ENCODE measurements at regions not wholly inside any gene's neighbourhood (a gene's known extent, or its start where the extent isn't known, plus 50 kb on each side); places are given as distances from the start of the nearest gene placed in this dataset.
A peak's percentile ranks its signal among the peaks of the same experiment; 100 is the strongest.

DNA sequence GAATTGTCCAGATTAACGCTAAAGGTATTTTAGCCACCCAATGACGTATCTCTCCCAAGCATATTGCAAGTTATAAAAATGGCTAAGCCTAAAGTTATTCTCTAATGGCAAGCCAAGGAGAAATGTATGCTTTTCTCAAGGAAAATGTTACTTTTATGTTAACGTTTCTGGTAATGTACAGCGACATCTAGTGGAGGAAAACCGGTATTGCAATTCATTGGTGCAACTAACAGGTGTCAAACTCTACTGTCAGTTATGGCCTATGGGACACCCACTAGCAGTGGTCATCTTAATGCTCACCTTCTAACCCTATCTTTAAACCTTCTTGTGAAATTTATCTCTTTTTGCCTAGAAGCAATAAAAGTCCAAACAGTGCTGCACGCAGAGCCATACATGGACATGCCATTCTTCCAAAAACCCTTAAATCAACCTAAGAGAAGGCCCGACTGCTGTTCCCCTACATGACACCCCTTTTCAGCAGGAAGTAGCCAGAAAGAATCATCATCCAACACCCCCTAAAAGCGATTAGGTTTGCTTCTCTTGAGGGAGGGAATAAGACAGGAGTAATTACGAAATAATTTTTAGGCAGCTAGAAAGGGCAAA lies 68.7 kb upstream of the LRIF1 start:
- Histone ChIP-seq H3K4me1 (ENCODE audit: insufficient read depth, insufficient read length) (peaks cover 2% of the 10 kb centered on the region), H3K9me3 (ENCODE audit: insufficient read depth, low read length) (no peaks in the 10 kb centered on the region), H3K9ac (ENCODE audit: insufficient read length, low read depth) (no peak overlapping the region), H3K36me3 (ENCODE audit: insufficient read depth, insufficient read length, low read length) (no peaks in the 10 kb centered on the region), H3K27me3 (ENCODE audit: insufficient read depth, insufficient read length) (no peaks in the 10 kb centered on the region), H3K4me3 (ENCODE audit: insufficient read length, low read depth) (no peak overlapping the region)
- DNase-seq (ENCODE audit: low read depth, low spot score), result peak; percentile 16
- no peak for TF ChIP-seq SUZ12 (IDR thresholded peaks at IDR 0.05; ENCODE audit: extremely low read depth, insufficient read depth, insufficient read length)
- TF ChIP-seq ZNF274 (IDR thresholded peaks at IDR 0.05; ENCODE audit: low read depth, low read length), result no peak

- Histone ChIP-seq H3K4me3 (ENCODE audit: insufficient read length, low read depth) (no peak overlapping the region), H3K36me3 (ENCODE audit: insufficient read depth, insufficient read length, low read length) (no peaks in the 10 kb centered on the region), H3K9ac (ENCODE audit: insufficient read length, low read depth) (no peak overlapping the region), H3K4me1 (ENCODE audit: insufficient read depth, insufficient read length) (peaks cover 2% of the 10 kb centered on the region), H3K9me3 (ENCODE audit: insufficient read depth, low read length) (no peaks in the 10 kb centered on the region), H3K27me3 (ENCODE audit: insufficient read depth, insufficient read length) (no peaks in the 10 kb centered on the region)
- TF ChIP-seq SUZ12 (IDR thresholded peaks at IDR 0.05; ENCODE audit: extremely low read depth, insufficient read depth, insufficient read length), result no peak
- no peak for TF ChIP-seq YY1 (IDR thresholded peaks at IDR 0.05; ENCODE audit: insufficient read depth, insufficient read length)
- no peak for TF ChIP-seq ZNF274 (IDR thresholded peaks at IDR 0.05; ENCODE audit: low read depth, low read length)
- DNase-seq (ENCODE audit: low read depth, low spot score), result peak; percentile 46
Observed at GRCh38 chr1:111030590-111030989, 66.9 kb upstream of the LRIF1 start.

- no peaks in the 10 kb centered on the region for H3K9me3 ChIP-seq (ENCODE audit: insufficient read depth, low read length)
- DNase-seq (ENCODE audit: low read depth, low spot score), result no peak
- no peaks in the 10 kb centered on the region for H3K36me3 ChIP-seq (ENCODE audit: insufficient read depth, insufficient read length, low read length)
- H3K4me1 ChIP-seq (ENCODE audit: insufficient read depth, insufficient read length), result peaks cover 1% of the 10 kb centered on the region
- H3K4me3 ChIP-seq (ENCODE audit: insufficient read length, low read depth), result no peak overlapping the region
- H3K9ac ChIP-seq (ENCODE audit: insufficient read length, low read depth), result no peak overlapping the region
- TF ChIP-seq ZNF274 (IDR thresholded peaks at IDR 0.05; ENCODE audit: low read depth, low read length) (no peak), YY1 (IDR thresholded peaks at IDR 0.05; ENCODE audit: insufficient read depth, insufficient read length) (no peak), SUZ12 (IDR thresholded peaks at IDR 0.05; ENCODE audit: extremely low read depth, insufficient read depth, insufficient read length) (no peak)
- H3K27me3 ChIP-seq (ENCODE audit: insufficient read depth, insufficient read length), result no peaks in the 10 kb centered on the region
Observed at GRCh38 chr1:111025109-111025508, 61.4 kb upstream of the LRIF1 start.

DNA sequence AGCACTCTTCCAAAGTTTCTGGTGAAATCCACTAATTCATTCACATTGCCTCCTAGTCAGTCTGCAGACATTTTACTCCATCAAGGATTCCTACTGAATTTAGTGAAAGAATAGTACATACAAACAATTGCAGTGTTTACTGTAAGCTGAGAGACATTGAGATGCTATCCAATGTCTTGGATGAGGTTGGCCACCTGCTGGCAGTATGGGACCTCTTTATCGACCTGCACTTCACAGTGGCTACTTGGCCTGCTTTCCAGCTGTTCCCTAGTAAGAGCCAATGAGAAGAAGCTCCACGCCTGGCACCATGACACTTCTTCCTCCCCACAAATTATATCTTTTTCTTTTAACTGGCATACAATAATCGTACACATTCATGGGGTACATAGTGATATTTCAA lies 51.5 kb upstream of the LRIF1 start:
- TF ChIP-seq YY1 (IDR thresholded peaks at IDR 0.05; ENCODE audit: insufficient read depth, insufficient read length) (no peak), SUZ12 (IDR thresholded peaks at IDR 0.05; ENCODE audit: extremely low read depth, insufficient read depth, insufficient read length) (no peak), ZNF274 (IDR thresholded peaks at IDR 0.05; ENCODE audit: low read depth, low read length) (no peak)
- H3K36me3 ChIP-seq (ENCODE audit: insufficient read depth, insufficient read length, low read length), result no peaks in the 10 kb centered on the region
- no peaks in the 10 kb centered on the region for H3K27me3 ChIP-seq (ENCODE audit: insufficient read depth, insufficient read length)
- H3K9ac ChIP-seq (ENCODE audit: insufficient read length, low read depth), result no peak overlapping the region
- peaks cover 4% of the 10 kb centered on the region; the same call in 1 of the 2 replicates for H3K9me3 ChIP-seq (ENCODE audit: insufficient read depth, low read length)
- no peak overlapping the region for H3K4me3 ChIP-seq (ENCODE audit: insufficient read length, low read depth)
- no peaks in the 10 kb centered on the region for H3K4me1 ChIP-seq (ENCODE audit: insufficient read depth, insufficient read length)
- DNase-seq (ENCODE audit: low read depth, low spot score), result peak; percentile 23

Measured in NT2/D1 (cell line).